IMR-90 (cell line): ENCODE measurements at regions not wholly inside any gene's neighbourhood (a gene's known extent, or its start where the extent isn't known, plus 50 kb on each side); places are given as distances from the start of the nearest gene placed in this dataset.

Experiments used
- ATAC-seq: fragments of 200-7000 bp; cut with Tn5 transposase; 2 replicates; pipeline ENCODE4 v1.9.1; 2020; ENCODE audit warnings: low read depth, mild to moderate bottlenecking, moderate library complexity
- BruUV-seq: library from RNA; stranded (reverse); fragments of 400-500 nt; replicated peaks from 2 replicates; lab custom pipeline; 2021; lab: Mats Ljungman, UMichigan
- CTCF ChIA-PET: fragments of 300-600 bp; formaldehyde crosslinking; extraction: SDS; loops from one replicate; lab custom pipeline; 2021; ENCODE audit warnings: antibody characterized with exemption; lab: Yijun Ruan, JAX
- POLR2A ChIA-PET: fragments of 300-600 bp; sonication (Branson Sonifier 250); formaldehyde crosslinking; loops from one replicate; lab custom pipeline; 2022; ENCODE audit warnings: antibody characterized with exemption; ENCODE audit not compliant: unreplicated experiment; lab: Charles Lee
- DNase-seq: peaks from one replicate; pipeline ENCODE4 v3.0.0; 2013
- H2AFZ ChIP-seq: replicated peaks from 2 replicates; pipeline ENCODE3; 2013; ENCODE audit warnings: low read length, mild to moderate bottlenecking; ENCODE audit not compliant: poor library complexity
- H2AK5ac ChIP-seq: 2 replicates; pipeline ENCODE4 v1.6.1; 2013; ENCODE audit warnings: low read depth, low read length, inconsistent platforms
- H2AK9ac ChIP-seq: replicated peaks from 2 replicates; pipeline ENCODE3; 2013; ENCODE audit warnings: mild to moderate bottlenecking, low read depth, low read length, moderate library complexity; ENCODE audit not compliant: poor library complexity
- H2BK120ac ChIP-seq: 2 replicates; pipeline ENCODE4 v1.6.1; 2013; ENCODE audit warnings: low read depth, low read length, inconsistent platforms
- H2BK15ac ChIP-seq: 3 replicates; pipeline ENCODE4 v1.6.1; 2013; ENCODE audit warnings: low read depth, low read length, inconsistent platforms
- H2BK20ac ChIP-seq: 2 replicates; pipeline ENCODE4 v1.6.1; 2013; ENCODE audit warnings: low read depth, mild to moderate bottlenecking, inconsistent platforms, low read length, moderate library complexity
- H2BK5ac ChIP-seq: 2 replicates; pipeline ENCODE4 v1.6.1; 2013; ENCODE audit warnings: mild to moderate bottlenecking, low read depth, low read length, inconsistent platforms; ENCODE audit not compliant: poor library complexity, severe bottlenecking
- H3K14ac ChIP-seq: replicated peaks from 2 replicates; pipeline ENCODE4 v1.6.1; 2013; ENCODE audit warnings: low read depth, low read length, inconsistent platforms
- H3K18ac ChIP-seq: 2 replicates; pipeline ENCODE4 v1.6.1; 2013; ENCODE audit warnings: low read depth, low read length, control low read depth
- H3K23ac ChIP-seq: 2 replicates; pipeline ENCODE4 v1.6.1; 2013; ENCODE audit warnings: low read depth, low read length, inconsistent platforms
- H3K27ac ChIP-seq: 2 replicates; pipeline ENCODE4 v1.5.1; 2013; ENCODE audit warnings: mild to moderate bottlenecking, control low read depth, low read length; ENCODE audit not compliant: insufficient read depth
- H3K27me3 ChIP-seq: 2 replicates; pipeline ENCODE4 v1.6.1; 2013; ENCODE audit warnings: low read length; ENCODE audit not compliant: control insufficient read depth, insufficient read depth
- H3K36me3 ChIP-seq: 2 replicates; pipeline ENCODE4 v1.6.1; 2013; ENCODE audit warnings: low read length, mixed read lengths; ENCODE audit not compliant: control insufficient read depth, insufficient read depth
- H3K4ac ChIP-seq: 2 replicates; pipeline ENCODE4 v1.6.1; 2013; ENCODE audit warnings: low read depth, low read length, inconsistent platforms
- H3K4me1 ChIP-seq: 2 replicates; pipeline ENCODE4 v1.6.1; 2013; ENCODE audit warnings: low read length, mixed read lengths; ENCODE audit not compliant: control insufficient read depth, insufficient read depth
- H3K4me2 ChIP-seq: 2 replicates; pipeline ENCODE4 v1.6.1; 2013; ENCODE audit warnings: low read depth, mild to moderate bottlenecking, control low read depth, low read length, moderate library complexity
- H3K4me3 ChIP-seq: 2 replicates; pipeline ENCODE4 v1.5.1; 2013; ENCODE audit warnings: low read depth, mild to moderate bottlenecking, control low read depth, low read length, moderate library complexity; ENCODE audit not compliant: insufficient read depth
- H3K56ac ChIP-seq: 2 replicates; pipeline ENCODE4 v1.6.1; 2013; ENCODE audit warnings: low read length, inconsistent platforms; ENCODE audit not compliant: insufficient read depth; ENCODE audit errors: extremely low read depth
- H3K79me1 ChIP-seq, 2 experiments: 2 replicates each; pipeline ENCODE4 v1.6.1; 2013; ENCODE audit warnings: low read length in 2 of 2, inconsistent platforms in 1 of 2, low read depth in 1 of 2
- H3K9ac ChIP-seq: 2 replicates; pipeline ENCODE4 v1.6.1; 2013; ENCODE audit warnings: low read depth, low read length, control low read depth
- H3K9me1 ChIP-seq: 2 replicates; pipeline ENCODE4 v1.6.1; 2013; ENCODE audit warnings: low read length, inconsistent platforms; ENCODE audit not compliant: insufficient read depth
- H3K9me3 ChIP-seq: 2 replicates; pipeline ENCODE4 v1.6.1; 2013; ENCODE audit warnings: low read length; ENCODE audit not compliant: control insufficient read depth, insufficient read depth
- H4K20me1 ChIP-seq: 2 replicates; pipeline ENCODE4 v1.6.1; 2013; ENCODE audit warnings: low read length, inconsistent platforms; ENCODE audit not compliant: insufficient read depth
- H4K5ac ChIP-seq: 2 replicates; pipeline ENCODE4 v1.6.1; 2013; ENCODE audit warnings: mild to moderate bottlenecking, low read depth, low read length, control low read depth
- H4K8ac ChIP-seq, 2 experiments: 2 replicates each; pipeline ENCODE4 v1.6.1; 2013; ENCODE audit warnings: low read depth in 2 of 2, low read length in 2 of 2, control low read depth in 1 of 2, inconsistent platforms in 1 of 2
- H4K91ac ChIP-seq: 2 replicates; pipeline ENCODE4 v1.6.1; 2013; ENCODE audit warnings: low read depth, low read length, inconsistent platforms; ENCODE audit not compliant: insufficient read depth
- BHLHE40 ChIP-seq: fragments of 150-350 bp; IDR thresholded peaks from 2 replicates; pipeline ENCODE4 v1.6.1; 2016; ENCODE audit warnings: mild to moderate bottlenecking, low read depth, low read length
- CEBPB ChIP-seq: IDR thresholded peaks from 2 replicates; pipeline ENCODE4 v1.6.1; 2012; ENCODE audit warnings: low read depth, low read length, improper control_type of control experiment
- CHD1 ChIP-seq: IDR thresholded peaks from 2 replicates; pipeline ENCODE4 v1.6.1; 2012; ENCODE audit warnings: low read depth, low read length, improper control_type of control experiment
- CTCF ChIP-seq: conservative IDR thresholded peaks from 2 replicates; pipeline ENCODE4 v1.5.1; 2012; ENCODE audit warnings: mild to moderate bottlenecking, low read depth, low read length, improper control_type of control experiment
- ELK1 ChIP-seq: fragments of 150-350 bp; IDR thresholded peaks from 2 replicates; pipeline ENCODE4 v1.6.1; 2016; ENCODE audit warnings: low read depth, mild to moderate bottlenecking, low read length, moderate library complexity, borderline replicate concordance
- FOS ChIP-seq: fragments of 150-350 bp; IDR thresholded peaks from 2 replicates; pipeline ENCODE4 v1.6.1; 2016; ENCODE audit warnings: low read depth, low read length
- MAFK ChIP-seq: IDR thresholded peaks from 2 replicates; pipeline ENCODE4 v1.6.1; 2012; ENCODE audit warnings: low read depth, low read length, improper control_type of control experiment
- MAZ ChIP-seq: IDR thresholded peaks from 2 replicates; pipeline ENCODE4 v1.6.1; 2012; ENCODE audit warnings: low read depth, mild to moderate bottlenecking, low read length, improper control_type of control experiment, moderate library complexity, borderline replicate concordance
- MXI1 ChIP-seq: IDR thresholded peaks from 2 replicates; pipeline ENCODE4 v1.6.1; 2012; ENCODE audit warnings: low read depth, mild to moderate bottlenecking, low read length, moderate library complexity, borderline replicate concordance
- NFE2L2 ChIP-seq: fragments of 150-350 bp; IDR thresholded peaks from 2 replicates; pipeline ENCODE4 v1.6.1; 2016; ENCODE audit warnings: low read depth, mild to moderate bottlenecking, low read length
- POLR2A ChIP-seq: IDR thresholded peaks from 2 replicates; pipeline ENCODE4 v1.6.1; 2012; ENCODE audit warnings: mild to moderate bottlenecking, low read depth, low read length
- RAD21 ChIP-seq: IDR thresholded peaks from 2 replicates; pipeline ENCODE4 v1.6.1; 2012; ENCODE audit warnings: low read length, improper control_type of control experiment
- RCOR1 ChIP-seq: IDR thresholded peaks from 2 replicates; pipeline ENCODE4 v1.6.1; 2012; ENCODE audit warnings: mild to moderate bottlenecking, low read length, improper control_type of control experiment; ENCODE audit not compliant: insufficient replicate concordance
- RFX5 ChIP-seq: IDR thresholded peaks from 2 replicates; pipeline ENCODE4 v1.8.0; 2012; ENCODE audit warnings: low read depth, mild to moderate bottlenecking, low read length, moderate library complexity
- SMC3 ChIP-seq: fragments of 150-350 bp; IDR thresholded peaks from 2 replicates; pipeline ENCODE4 v1.6.1; 2016; ENCODE audit warnings: low read depth, mild to moderate bottlenecking, antibody characterized with exemption, low read length, moderate library complexity
- USF2 ChIP-seq: fragments of 150-350 bp; IDR thresholded peaks from 2 replicates; pipeline ENCODE4 v1.6.1; 2017; ENCODE audit warnings: mild to moderate bottlenecking, antibody characterized with exemption, low read length, low read depth
- WGBS, 2 experiments: methylation state at CpG; one replicate each; pipeline versions ENCODE4 v1.1.5 to v1.1.7; 2013; ENCODE audit warnings: missing lambda C conversion rate in 2 of 2; ENCODE audit not compliant: insufficient read length in 1 of 2; ENCODE audit errors: extremely low coverage in 2 of 2; 5-methylcytosine and 5-hydroxymethylcytosine counted together
- dilution Hi-C: fragments of 300-500 bp; cut with HindIII; formaldehyde crosslinking; loops from one replicate; pipeline ENCODE4 v1.14.3; 2018; ENCODE audit warnings: low sequenced_read_pairs; ENCODE audit not compliant: unreplicated experiment
- in situ Hi-C: fragments of 300-500 bp; cut with MboI; formaldehyde crosslinking; loops from 3 replicates; pipeline ENCODE4 v1.14.3; 2019; ENCODE audit warnings: low sequenced_read_pairs, inconsistent platforms, mixed read lengths
- intact Hi-C: fragments of 100-400 bp; cut with micrococcal nuclease; formaldehyde crosslinking; loops from 2 replicates; pipeline ENCODE4 v1.10.0; 2022

DNA sequence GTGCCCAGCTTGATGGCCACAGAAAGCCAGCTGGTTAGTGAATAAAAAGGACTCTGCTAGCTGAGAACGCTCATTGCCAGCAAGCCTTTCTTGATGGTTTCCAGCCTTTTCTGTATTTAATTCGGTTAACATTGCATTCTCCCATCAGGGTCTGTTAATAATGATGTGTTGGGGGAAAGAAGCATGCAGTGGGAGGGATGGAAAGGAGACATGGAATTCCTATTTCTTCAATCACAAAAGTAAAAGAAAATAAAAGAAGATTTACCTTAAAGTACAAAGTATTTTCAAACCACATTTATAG is 141.9 kb upstream of the RBBP8 start:
- Histone ChIP-seq H2BK120ac (no peak overlapping the region), H3K4me1 (peaks cover 2% of the 10 kb centered on the region; the same call in 1 of the 2 replicates), H2BK20ac (no peak overlapping the region), H3K36me3 (no peaks in the 10 kb centered on the region), H3K14ac (no peak overlapping the region), H3K27me3 (peaks cover 2% of the 10 kb centered on the region), H2AK5ac (no peak overlapping the region), H3K4ac (no peak overlapping the region), H4K91ac (no peak overlapping the region), H3K9ac (no peak overlapping the region), H3K4me2 (no peak overlapping the region), H3K79me1 (no peaks in the 10 kb centered on the region), H2AK9ac (no peak overlapping the region), H3K56ac (no peak overlapping the region), H2AFZ (no peak overlapping the region), H3K9me1 (no peaks in the 10 kb centered on the region), H4K20me1 (no peaks in the 10 kb centered on the region), H2BK15ac (no peak overlapping the region), H2BK5ac (no peak overlapping the region), H3K4me3 (no peak overlapping the region), H3K27ac (no peak overlapping the region), H4K5ac (no peak overlapping the region), H4K8ac (no peak overlapping the region), H3K23ac (no peak overlapping the region), H3K9me3 (no peaks in the 10 kb centered on the region), H3K18ac (no peak overlapping the region)
- BruUV-seq: no TSS peak
- CTCF ChIA-PET: no interaction called here
- POLR2A ChIA-PET: no interaction called here
- in situ Hi-C loops: no loop called here
- no peak for DNase-seq
- dilution Hi-C loops: no loop called here
- intact Hi-C loops: loop anchor here (10.0 kb wide), 1 partner anchor 56 kb away; no protein-coding TSS in a partner anchor
- no peak for ATAC-seq
- TF ChIP-seq FOS (no peak), CEBPB (no peak), POLR2A (no peak), BHLHE40 (no peak), CHD1 (no peak), MXI1 (no peak), USF2 (no peak), NFE2L2 (no peak), MAFK (no peak), RFX5 (no peak), CTCF (no peak), MAZ (no peak), SMC3 (no peak), RCOR1 (no peak), RAD21 (no peak), ELK1 (no peak)
- WGBS, 2 experiments: no CpG with 5 or more reads among the region's 2 CpGs
